GM21825 (cell line): ENCODE measurements at regions not wholly inside any gene's neighbourhood (a gene's known extent, or its start where the extent isn't known, plus 50 kb on each side); places are given as distances from the start of the nearest gene placed in this dataset.
"Not testable (repeated sequence)": the region's sequence is repeated elsewhere in the genome, so short reads cannot be mapped to it uniquely, and the experiment has no call there.

ENCODE experiments used
- ATAC-seq: cut with Tn5 transposase; IDR thresholded peaks from one replicate; pipeline ENCODE4 v1.9.1; 2021; ENCODE audit warnings: mild to moderate bottlenecking, moderate library complexity; ENCODE audit not compliant: unreplicated experiment

GRCh38 chr2:87404411-87405255, 343.3 kb upstream of the PLGLB2 start:
- ATAC-seq = not testable (repeated sequence)

DNA sequence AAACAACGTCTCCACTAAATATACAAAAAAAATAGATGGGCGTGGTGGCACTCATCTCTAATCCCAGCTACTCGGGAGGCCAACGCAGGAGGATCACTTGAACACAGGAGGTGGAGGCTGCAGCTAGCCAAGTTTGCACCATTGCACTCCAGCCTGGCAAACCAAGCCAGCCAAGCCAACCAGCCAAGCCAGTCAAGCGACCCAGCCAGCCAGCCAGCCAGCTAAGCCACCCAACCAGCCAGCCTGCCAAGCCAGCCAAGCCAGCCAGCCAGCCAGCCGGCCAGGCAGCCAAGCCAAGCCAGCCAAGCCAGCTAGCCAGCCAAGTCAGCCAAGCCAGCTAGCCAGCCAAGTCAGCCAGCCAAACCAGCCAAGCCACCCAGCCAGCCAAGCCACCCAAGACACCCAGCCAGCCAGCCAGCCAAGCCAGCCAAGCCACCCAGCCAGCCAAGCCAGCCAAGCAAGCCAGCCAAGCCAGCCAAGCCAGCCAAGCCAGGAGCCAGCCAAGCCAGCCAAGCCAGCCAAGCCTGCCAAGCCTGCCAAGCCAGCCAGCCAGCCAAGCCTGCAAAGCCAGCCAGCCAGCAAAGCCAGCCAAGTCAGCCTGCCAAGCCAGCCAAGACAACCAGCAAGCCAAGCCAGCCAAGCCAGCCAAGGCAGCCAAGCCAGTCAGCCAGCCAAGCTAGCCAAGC, 342.2 kb upstream of the PLGLB2 start:
- ATAC-seq = not testable (repeated sequence)

DNA sequence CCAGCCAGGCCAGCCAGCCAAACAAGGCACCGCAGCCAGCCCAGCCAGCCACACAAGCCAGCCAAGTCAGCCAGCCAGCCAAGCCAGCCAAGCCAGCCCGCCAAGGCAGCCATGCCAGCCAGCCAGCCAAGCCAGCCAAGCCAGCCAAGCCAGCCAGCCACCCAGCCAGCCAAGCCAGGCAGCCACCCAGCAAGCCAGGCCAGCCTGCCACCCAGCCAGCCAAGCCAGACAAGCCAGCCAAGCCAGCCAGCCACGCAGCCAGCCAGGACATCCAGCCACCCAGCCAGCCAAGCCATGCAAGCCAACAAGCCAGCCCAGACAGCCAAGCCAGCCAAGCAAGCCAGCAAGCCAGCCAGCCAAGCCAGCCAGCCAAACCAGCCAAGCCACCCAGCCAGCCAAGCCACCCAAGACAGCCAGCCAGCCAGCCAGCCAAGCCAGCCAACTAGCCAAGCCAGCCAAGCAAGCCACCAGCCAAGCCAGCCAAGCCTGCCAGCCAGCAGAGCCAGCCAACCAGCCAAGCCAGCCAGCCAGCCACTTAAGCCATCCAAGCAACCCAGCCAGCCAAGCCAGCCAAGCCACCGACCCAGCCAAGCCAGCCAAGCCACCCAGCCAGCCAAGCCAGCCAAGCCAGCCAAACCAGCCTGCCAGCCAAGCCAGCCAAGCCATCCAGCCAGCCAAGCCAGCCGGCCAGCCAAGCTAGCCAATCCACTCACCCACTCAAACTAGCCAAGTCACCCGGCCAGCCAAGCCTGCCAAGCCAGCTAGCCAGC, 341.3 kb upstream of the PLGLB2 start:
- not testable (repeated sequence) for ATAC-seq

- not testable (repeated sequence) for ATAC-seq
These were observed 338.3 kb upstream of the PLGLB2 start for GRCh38 chr2:87409601-87410000.

GRCh38 chr2:87410371-87410770, 337.5 kb upstream of the PLGLB2 start:
- ATAC-seq = not testable (repeated sequence)

DNA sequence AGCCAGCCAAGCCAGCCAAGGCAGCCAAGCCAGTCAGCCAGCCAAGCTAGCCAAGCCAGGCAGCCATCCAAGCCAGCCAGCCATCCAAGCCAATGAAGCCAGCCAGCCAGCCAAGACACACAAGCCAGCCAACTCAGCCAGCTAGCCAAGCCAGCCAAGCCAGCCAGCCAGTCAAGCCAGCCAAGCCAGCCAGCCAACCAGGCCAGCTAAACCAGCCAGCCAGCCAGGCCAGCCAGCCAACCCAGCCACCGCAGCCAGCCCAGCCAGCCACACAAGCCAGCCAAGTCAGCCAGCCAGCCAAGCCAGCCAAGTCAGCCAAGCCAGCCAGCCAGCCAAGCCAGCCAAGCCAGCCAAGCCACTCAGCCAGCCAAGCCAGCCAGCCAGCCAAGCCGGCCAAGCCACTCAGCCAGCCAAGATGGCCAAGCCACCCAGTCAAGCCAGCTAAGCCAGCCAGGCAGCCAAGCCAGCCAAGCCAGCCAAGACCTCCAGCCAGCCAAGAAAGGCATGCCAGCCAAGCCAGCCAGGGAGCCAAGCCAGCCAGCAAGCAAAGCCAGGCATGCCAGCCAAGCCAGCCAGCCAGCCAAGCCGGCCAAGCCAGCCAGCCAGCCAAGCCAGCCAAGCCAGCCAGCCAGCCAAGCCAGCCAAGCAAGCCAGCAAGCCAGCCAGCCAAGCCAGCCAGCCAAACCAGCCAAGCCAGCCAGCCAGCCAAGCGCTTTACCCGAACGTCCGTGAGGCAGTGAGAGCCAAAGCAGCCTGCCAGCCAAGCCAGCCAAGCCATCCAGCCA, 335.7 kb upstream of the PLGLB2 start:
- not testable (repeated sequence) for ATAC-seq

DNA sequence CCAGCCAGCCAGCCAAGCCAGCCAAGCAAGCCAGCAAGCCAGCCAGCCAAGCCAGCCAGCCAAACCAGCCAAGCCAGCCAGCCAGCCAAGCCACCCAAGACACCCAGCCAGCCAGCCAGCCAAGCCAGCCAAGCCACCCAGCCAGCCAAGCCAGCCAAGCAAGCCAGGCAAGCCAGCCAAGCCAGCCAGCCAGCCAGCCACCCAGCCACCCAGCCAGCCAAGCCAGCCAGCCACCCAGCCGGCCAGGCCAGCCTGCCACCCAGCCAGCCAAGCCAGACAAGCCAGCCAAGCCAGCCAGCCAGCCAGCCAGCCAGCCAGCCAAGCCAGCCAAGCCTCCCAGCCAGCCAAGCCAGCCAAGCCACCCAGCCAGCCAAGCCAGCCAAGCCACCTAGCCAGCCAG, 333.6 kb upstream of the PLGLB2 start:
- ATAC-seq = not testable (repeated sequence)

DNA sequence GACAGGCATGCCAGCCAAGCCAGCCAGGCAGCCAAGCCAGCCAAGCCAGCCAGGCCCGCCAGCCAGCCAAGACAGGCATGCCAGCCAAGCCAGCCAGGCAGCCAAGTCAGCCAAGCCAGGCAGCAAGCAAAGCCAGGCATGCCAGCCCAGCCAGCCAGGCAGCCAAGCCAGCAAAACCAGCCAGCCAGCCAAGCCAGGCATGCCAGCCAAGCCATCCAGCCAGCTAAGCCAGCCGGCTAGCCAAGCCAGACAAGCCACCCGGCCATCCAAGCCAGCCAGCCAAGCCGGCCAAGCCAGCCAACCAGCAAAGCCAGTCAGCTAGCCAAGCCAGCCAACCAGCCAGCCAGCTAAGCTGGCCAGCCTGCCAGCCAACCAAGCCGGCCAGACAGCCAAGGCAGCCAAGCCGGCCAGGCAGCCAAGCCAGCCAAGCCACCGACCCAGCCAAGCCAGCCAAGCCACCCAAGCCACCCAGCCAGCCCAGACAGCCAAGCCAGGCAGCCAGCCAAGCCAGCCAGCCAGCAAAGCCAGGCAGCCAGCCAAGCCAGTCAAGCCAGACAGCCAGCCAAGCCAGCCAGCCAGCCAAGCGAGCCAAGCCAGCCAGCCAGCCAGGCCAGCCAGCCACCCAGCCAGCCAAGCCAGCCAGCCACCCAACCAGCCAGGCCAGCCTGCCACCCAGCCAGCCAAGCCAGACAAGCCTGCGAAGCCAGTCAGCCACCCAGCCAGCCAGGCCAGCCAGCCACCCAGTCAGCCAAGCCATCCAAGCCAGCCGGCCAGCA, 332.9 kb upstream of the PLGLB2 start:
- not testable (repeated sequence) for ATAC-seq

GRCh38 chr2:87415586-87416265, 332.2 kb upstream of the PLGLB2 start:
- not testable (repeated sequence) for ATAC-seq

GRCh38 chr2:87416266-87416592, 331.7 kb upstream of the PLGLB2 start:
- not testable (repeated sequence) for ATAC-seq

GRCh38 chr2:87417147-87417546, 330.7 kb upstream of the PLGLB2 start:
- not testable (repeated sequence) for ATAC-seq

- ATAC-seq = not testable (repeated sequence)
These were observed 329.9 kb upstream of the PLGLB2 start for GRCh38 chr2:87417742-87418567.

- not testable (repeated sequence) for ATAC-seq
These were observed 328.8 kb upstream of the PLGLB2 start for GRCh38 chr2:87418823-87419822.

DNA sequence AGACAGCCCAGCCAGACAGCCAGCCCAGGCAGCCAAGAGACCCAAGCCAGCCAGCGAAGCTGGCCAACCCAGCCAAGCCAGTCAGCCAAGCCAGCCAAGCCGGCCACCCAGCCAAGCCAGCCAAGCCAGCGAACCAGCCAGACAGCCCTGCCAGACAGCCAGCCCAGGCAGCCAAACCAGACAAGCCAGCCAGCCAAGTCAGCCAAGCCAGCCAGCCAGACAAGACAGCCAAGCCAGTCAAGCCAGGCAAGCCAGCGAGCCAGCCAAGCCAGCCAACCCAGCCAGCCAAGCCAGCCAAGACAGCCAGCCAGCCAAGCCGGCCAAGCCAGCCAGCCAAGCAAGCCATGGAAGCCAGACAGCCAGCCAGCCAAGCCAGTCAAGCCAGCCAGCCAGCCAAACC, 327.9 kb upstream of the PLGLB2 start:
- ATAC-seq = not testable (repeated sequence)

DNA sequence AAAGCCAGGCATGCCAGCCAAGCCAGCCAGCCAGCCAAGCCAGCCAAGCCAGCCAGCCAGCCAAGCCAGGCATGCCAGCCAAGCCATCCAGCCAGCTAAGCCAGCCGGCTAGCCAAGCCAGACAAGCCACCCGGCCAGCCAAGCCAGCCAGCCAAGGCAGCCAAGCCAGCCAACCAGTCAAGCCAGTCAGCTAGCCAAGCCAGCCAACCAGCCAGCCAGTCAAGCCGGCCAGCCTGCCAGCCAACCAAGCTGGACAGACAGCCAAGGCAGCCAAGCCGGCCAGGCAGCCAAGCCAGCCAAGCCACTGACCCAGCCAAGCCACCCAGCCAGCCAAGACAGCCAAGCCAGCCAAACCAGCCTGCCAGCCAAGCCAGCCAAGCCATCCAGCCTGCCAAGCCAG, 326.9 kb upstream of the PLGLB2 start:
- not testable (repeated sequence) for ATAC-seq

- not testable (repeated sequence) for ATAC-seq
These were observed 323.8 kb upstream of the PLGLB2 start for GRCh38 chr2:87423796-87424762.
